Endodermal cell (in vitro differentiated cells): ENCODE measurements at regions not wholly inside any gene's neighbourhood (a gene's known extent, or its start where the extent isn't known, plus 50 kb on each side); places are given as distances from the start of the nearest gene placed in this dataset.

Experiments used
- DNase-seq: peaks from one replicate; pipeline ENCODE4 v3.0.0-alpha.2; 2017
- H3K27ac ChIP-seq: 2 replicates; pipeline ENCODE4 v1.5.1; 2013; ENCODE audit warnings: mild to moderate bottlenecking, low read depth, low read length, moderate library complexity
- H3K27me3 ChIP-seq: 2 replicates; pipeline ENCODE4 v1.6.1; 2013; ENCODE audit warnings: mild to moderate bottlenecking, low read length, moderate library complexity; ENCODE audit not compliant: insufficient read depth, control insufficient read depth, poor library complexity, severe bottlenecking
- H3K36me3 ChIP-seq: 2 replicates; pipeline ENCODE4 v1.7.0; 2013; ENCODE audit warnings: mild to moderate bottlenecking, low read length, moderate library complexity; ENCODE audit not compliant: control insufficient read depth, insufficient read depth
- H3K4me1 ChIP-seq: one replicate; pipeline ENCODE4 v1.7.0; 2013; ENCODE audit warnings: low read length; ENCODE audit not compliant: control insufficient read depth, insufficient read depth
- H3K4me3 ChIP-seq: 2 replicates; pipeline ENCODE4 v1.5.1; 2013; ENCODE audit warnings: mild to moderate bottlenecking, low read length, moderate library complexity
- H3K9ac ChIP-seq: 2 replicates; pipeline ENCODE4 v1.6.1; 2013; ENCODE audit warnings: mild to moderate bottlenecking, low read length, moderate library complexity; ENCODE audit not compliant: poor library complexity, severe bottlenecking; ENCODE audit errors: extremely low read depth
- H3K9me3 ChIP-seq: 2 replicates; pipeline ENCODE4 v1.6.1; 2013; ENCODE audit warnings: mild to moderate bottlenecking, low read length, moderate library complexity; ENCODE audit not compliant: control insufficient read depth
- H3K27ac Mint-ChIP-seq: 2 replicates; pipeline ENCODE4 v1.8.0; 2020; ENCODE audit warnings: mixed read lengths
- H3K27me3 Mint-ChIP-seq: 2 replicates; pipeline ENCODE4 v1.8.0; 2021; ENCODE audit warnings: mild to moderate bottlenecking, mixed read lengths; ENCODE audit not compliant: insufficient read depth
- H3K36me3 Mint-ChIP-seq: 2 replicates; pipeline ENCODE4 v1.8.0; 2020; ENCODE audit warnings: low read depth, mixed read lengths
- H3K4me1 Mint-ChIP-seq: 2 replicates; pipeline ENCODE4 v1.8.0; 2020; ENCODE audit warnings: mixed read lengths
- H3K4me3 Mint-ChIP-seq: 2 replicates; pipeline ENCODE4 v1.8.0; 2020; ENCODE audit warnings: mild to moderate bottlenecking, moderate library complexity, mixed read lengths
- H3K9me3 Mint-ChIP-seq: 2 replicates; pipeline ENCODE4 v1.8.0; 2020; ENCODE audit warnings: mild to moderate bottlenecking, mixed read lengths
- CTCF ChIP-seq: fragments of 200-600 bp; sonication (generic); conservative IDR thresholded peaks from 2 replicates; pipeline ENCODE4 v1.5.0; 2021; ENCODE audit warnings: antibody characterized with exemption, mild to moderate bottlenecking
- WGBS, 2 experiments: methylation state at CpG; one replicate each; pipeline versions ENCODE4 v1.1.5 to v1.1.7; 2013; ENCODE audit warnings: missing lambda C conversion rate in 2 of 2, mixed read lengths in 1 of 2; ENCODE audit not compliant: insufficient coverage in 1 of 2, insufficient read length in 1 of 2; 5-methylcytosine and 5-hydroxymethylcytosine counted together

- Mint-ChIP-seq H3K27ac (no peak overlapping the region), H3K36me3 (no peaks in the 10 kb centered on the region), H3K4me1 (peaks cover 43% of the 10 kb centered on the region), H3K9me3 (peaks cover 2% of the 10 kb centered on the region), H3K4me3 (no peak overlapping the region), H3K27me3 (peaks cover 8% of the 10 kb centered on the region)
- H3K9me3 ChIP-seq, result no peaks in the 10 kb centered on the region
- H3K9ac ChIP-seq, result no peak overlapping the region
- TF ChIP-seq CTCF, result no peak
- no peak for DNase-seq
- H3K4me3 ChIP-seq, result no peak overlapping the region
- H3K36me3 ChIP-seq, result no peaks in the 10 kb centered on the region
- H3K27ac ChIP-seq, result no peak overlapping the region
- peaks cover 4% of the 10 kb centered on the region for H3K4me1 ChIP-seq
- H3K27me3 ChIP-seq, result peaks cover 14% of the 10 kb centered on the region
- WGBS, 2 experiments, result 77% methylated on average over 3 of the region's 3 CpGs; no CpG with 5 or more reads in 1 of the 2 experiments
These were observed 119.5 kb downstream of the ANXA1 start for GRCh38 chr9:73270967-73271721.

- no peak overlapping the region for H3K27ac Mint-ChIP-seq
- H3K4me3 ChIP-seq, result no peak overlapping the region
- H3K36me3 ChIP-seq, result no peaks in the 10 kb centered on the region
- H3K36me3 Mint-ChIP-seq, result no peaks in the 10 kb centered on the region
- no peaks in the 10 kb centered on the region for H3K9me3 ChIP-seq
- peaks cover 6% of the 10 kb centered on the region for H3K4me1 ChIP-seq
- peaks cover 33% of the 10 kb centered on the region for H3K4me1 Mint-ChIP-seq
- no peak overlapping the region for H3K9ac ChIP-seq
- 66 to 100% methylated on average over 1 to 3 of the region's 3 CpGs for WGBS, 2 experiments
- H3K9me3 Mint-ChIP-seq, result no peaks in the 10 kb centered on the region
- no peak for TF ChIP-seq CTCF
- H3K27ac ChIP-seq, result no peak overlapping the region
- DNase-seq, result no peak
- peaks cover 7% of the 10 kb centered on the region for H3K27me3 Mint-ChIP-seq
- no peaks in the 10 kb centered on the region for H3K27me3 ChIP-seq
- H3K4me3 Mint-ChIP-seq, result no peak overlapping the region
These were observed 128.4 kb downstream of the ANXA1 start for GRCh38 chr9:73280113-73280512.

- no peaks in the 10 kb centered on the region for H3K36me3 ChIP-seq
- Mint-ChIP-seq H3K9me3 (no peaks in the 10 kb centered on the region), H3K4me3 (no peak overlapping the region), H3K36me3 (no peaks in the 10 kb centered on the region), H3K27me3 (peaks cover 6% of the 10 kb centered on the region), H3K4me1 (peaks cover 19% of the 10 kb centered on the region), H3K27ac (no peak overlapping the region)
- H3K9ac ChIP-seq, result no peak overlapping the region
- H3K27ac ChIP-seq, result no peak overlapping the region
- H3K4me3 ChIP-seq, result no peak overlapping the region
- no peaks in the 10 kb centered on the region for H3K27me3 ChIP-seq
- peaks cover 6% of the 10 kb centered on the region for H3K4me1 ChIP-seq
- H3K9me3 ChIP-seq, result no peaks in the 10 kb centered on the region
- DNase-seq, result no peak
- 92 to 100% methylated on average over 8 to 9 of the region's 9 CpGs for WGBS, 2 experiments
- no peak for TF ChIP-seq CTCF
These were observed 132.7 kb downstream of the ANXA1 start for GRCh38 chr9:73284377-73284776.
